Esophagus mucosa (tissue), 1 donor: ENCODE measurements at regions not wholly inside any gene's neighbourhood (a gene's known extent, or its start where the extent isn't known, plus 50 kb on each side); places are given as distances from the start of the nearest gene placed in this dataset.

Source experiments
- ATAC-seq: fragments of 200-7000 bp; cut with Tn5 transposase; one replicate; pipeline ENCODE4 v1.9.1; 2020
- donor health status: DM: yes; HTN: yes; CAD: no.

DNA sequence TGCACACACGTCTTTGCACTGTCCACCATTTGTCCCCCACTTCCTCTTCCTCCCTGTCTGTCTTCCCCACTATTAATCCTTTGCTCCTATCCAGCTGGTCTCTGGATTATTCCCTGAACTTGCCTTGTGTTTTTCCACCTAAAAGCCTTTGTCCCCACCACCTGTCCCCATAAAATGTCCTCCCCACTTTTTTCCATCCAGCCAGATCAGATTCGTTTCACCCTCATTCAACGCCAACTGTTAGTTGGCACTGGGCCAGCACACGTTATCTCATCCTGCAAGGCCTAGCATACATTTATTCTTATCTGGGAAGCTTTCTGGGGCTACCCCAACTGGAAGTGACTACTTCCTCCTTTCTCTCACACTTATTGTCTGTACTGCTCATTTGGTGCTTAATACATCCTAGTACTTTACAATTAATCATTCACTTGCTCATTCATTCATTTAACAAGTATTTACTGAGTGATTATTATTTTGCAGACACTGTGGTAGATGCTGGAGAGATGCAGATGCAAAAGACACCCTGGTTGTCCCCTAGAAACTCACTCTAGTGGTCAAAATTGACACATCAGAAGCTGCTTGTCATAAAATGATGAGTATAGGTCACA lies 96.2 kb downstream of the RASSF10 start:
- peak; percentile 29 for ATAC-seq

DNA sequence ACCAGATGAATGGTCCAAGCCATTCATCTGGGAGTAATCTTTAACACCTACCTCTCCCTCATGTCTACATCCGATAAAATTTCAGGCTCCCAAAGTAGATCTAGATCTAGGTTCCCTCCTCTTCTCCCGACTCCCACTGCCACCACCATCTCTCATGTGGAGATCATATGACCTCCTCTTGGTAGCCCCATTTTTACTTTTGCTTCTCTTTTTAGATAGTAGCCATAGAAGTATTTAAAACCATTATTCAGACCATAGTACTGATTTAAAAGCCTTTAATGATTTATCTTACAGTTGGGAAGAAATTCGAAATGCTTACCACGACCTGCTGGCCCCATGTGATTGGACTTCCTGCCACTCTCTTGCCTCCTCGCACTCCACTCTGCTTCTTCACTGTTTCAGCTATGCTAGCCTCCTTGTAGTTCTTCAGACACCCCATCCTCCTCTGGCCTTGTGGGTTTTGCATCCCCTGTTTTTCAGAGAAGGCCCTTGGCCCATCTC lies 98.5 kb downstream of the RASSF10 start:
- no peak for ATAC-seq

DNA sequence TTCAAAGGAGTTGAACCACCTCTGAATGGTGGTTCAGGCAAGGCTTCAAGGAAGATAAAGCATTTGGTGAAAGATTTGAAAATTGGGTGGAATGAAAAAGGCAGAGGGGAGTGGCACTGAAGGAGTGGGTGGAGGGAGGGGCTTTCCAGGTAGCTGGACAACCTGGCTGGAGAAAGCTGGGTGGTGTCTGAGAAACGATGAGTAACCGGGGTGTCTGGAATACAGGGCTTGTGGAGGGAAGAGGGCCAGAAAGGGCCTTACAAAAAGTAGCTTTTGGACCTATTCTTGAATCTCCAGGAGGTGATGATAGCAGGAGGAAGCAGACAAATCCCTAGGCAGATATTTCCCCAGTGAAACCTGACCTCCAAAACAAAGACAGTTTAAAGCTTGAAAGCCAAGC lies 99.3 kb downstream of the RASSF10 start:
- ATAC-seq, result peak; percentile 44

DNA sequence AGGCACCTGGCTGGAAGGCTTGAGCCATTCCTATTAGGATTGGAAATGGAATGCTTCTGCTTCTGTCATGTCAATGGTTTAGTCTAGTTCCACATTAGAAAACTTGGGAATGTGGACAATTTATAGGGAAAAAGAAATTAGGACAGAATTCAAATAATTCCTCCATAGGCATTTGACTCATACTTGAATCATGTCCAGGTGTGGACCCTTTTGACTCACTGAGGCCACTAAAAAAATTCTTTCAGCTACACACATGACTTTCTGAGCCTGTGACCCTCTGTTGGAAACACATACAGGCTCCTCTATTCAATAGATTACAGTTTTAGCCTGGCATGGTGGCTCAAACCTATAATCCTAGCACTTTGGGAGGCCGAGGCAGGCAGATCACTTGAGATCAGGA lies 100.5 kb downstream of the RASSF10 start:
- ATAC-seq, result no peak

DNA sequence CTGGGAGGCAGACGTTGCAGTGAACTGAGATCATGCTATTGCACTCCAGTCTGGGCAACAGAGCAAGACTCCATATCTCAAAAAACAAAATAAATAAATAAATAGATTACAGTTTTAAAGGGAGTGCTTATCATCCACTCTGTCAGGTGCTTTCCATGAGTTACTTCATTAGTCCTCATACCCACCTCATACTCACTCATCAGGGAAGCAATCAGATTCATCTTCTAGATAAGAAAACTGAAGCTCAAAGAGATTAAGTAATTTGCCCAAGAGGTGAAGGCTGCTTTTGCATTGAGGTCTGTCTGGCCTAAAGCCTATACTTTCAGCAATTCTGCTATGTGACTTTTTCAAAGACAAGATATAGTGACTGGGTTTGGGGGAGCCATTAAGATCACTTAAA lies 101.0 kb downstream of the RASSF10 start:
- no peak for ATAC-seq

DNA sequence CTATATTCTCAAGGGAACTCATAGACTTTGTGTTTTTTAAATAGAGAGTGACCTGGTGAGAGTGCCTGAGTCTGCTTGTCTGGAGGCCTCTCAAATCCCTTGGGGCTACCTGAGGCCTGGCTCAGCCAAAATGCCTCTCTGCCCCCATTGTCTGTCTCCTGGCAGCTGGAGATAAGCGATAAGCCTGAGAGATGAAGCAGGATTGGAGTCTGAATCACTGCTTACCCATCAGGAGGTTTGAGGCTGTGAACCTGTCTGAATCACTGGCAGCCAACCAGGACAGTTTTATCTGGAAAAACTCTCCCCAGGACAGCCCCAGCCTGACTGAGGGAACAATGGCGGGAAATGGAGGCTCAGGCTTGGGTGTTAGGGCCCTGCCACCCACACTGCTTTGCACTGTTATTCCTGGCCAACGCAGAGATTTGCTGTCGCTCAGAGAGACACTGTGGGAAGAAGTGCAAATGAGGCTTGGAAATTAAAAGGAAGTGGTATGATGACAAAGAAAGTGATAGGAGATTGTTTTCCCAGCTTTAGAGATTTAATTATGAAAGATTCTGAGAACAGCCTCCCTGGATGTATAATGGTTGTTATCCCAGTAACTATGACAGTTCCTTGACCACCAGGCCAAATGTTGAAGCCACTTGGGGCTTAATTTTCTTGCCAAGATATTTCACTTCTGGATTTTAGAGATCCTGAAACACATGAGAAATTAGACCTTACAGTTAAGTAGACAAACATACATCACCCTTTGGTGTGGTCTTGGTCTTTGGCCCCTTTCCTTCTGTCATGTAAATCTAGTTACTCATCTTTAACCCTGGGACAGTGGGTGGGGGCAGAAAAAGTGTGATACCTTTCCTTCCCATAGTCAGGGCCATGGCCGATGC lies 102.1 kb downstream of the RASSF10 start:
- peak; percentile 54 for ATAC-seq

DNA sequence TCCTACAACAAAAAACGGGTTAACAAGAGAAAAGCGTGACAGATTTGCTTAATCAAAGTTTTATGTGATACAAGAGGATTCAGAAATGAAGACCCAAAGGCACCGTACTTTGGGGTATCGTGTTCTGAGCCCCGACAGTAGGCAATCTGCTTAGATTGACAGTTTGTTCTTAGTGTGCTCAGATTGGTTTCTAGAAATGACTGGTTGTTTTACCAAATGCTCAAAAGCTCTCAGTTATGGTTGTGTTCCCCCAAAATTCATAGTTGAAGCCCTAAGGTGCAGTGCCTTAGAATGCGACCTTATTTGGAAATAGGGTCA lies 102.7 kb downstream of the RASSF10 start:
- no peak for ATAC-seq

DNA sequence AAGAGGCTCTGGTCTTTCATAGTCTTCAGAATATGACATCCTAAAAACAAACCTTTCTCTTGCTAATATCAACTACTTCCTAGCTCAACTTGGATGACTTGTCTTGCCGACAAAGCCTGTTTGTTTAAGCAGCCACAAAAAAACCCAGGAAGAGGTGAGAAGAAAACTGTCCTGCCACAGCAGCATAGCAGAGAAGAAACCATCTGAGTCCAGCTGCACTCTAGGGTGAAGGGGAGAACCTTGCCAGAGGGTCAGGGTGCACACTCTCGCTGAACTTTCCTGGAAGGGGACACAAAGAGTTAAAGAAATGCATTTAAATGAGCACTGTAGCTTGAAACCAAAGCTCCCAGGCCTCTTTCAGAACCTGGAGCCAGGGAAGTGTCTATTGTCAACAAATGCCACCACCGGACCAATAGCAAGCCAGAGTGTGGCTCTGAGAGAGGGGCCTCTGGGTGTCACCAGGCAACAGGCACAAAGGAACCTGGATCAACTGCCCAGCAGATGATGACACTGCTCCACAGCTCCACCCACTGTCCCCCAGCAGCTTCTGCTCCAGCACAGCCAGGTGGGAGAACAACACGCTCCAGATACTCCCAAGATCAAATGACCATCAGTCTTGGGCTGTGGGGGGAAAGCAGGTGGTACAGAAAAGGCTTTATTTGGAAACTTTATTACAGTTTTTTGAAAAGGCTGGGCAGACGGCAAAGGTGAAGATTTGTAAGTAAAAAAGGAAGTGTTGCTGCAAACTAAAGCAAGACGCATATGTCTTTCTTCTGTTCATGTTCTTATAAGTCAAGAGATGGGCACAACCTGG lies 105.7 kb downstream of the RASSF10 start:
- no peak for ATAC-seq

DNA sequence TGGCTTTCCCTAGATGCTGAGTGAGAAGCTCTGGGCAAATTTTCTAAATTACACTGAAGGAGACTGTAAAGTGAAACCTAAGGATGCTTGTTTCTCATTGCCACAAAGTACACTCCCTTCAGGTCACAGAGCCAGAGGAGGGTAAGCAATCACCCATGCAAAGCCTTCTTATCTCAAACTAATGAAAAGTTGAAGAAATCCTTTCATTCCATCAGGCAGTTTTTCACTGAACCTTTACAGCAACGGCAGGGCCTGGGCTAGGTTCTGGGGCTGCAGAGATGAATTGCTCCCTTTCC lies 106.2 kb downstream of the RASSF10 start:
- no peak for ATAC-seq

DNA sequence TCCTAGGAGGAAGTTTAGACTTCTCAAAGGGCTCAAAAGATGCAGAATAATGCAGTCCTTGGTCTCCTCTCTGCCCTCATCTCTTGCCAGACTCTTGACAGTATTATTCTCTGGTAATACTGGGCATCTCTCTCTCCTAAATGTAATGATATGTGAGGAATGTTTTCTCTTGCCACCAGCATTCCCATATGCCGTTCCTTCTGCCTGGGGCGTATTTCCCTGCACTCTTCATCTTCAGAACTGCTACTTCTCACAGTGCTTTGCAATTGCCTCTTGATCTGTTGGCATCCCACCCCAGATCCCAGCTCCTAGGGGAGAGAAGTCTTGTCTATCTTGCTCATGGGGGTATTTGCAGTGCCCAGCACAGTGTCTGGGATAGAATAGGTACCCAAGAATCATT lies 107.4 kb downstream of the RASSF10 start:
- no peak for ATAC-seq

DNA sequence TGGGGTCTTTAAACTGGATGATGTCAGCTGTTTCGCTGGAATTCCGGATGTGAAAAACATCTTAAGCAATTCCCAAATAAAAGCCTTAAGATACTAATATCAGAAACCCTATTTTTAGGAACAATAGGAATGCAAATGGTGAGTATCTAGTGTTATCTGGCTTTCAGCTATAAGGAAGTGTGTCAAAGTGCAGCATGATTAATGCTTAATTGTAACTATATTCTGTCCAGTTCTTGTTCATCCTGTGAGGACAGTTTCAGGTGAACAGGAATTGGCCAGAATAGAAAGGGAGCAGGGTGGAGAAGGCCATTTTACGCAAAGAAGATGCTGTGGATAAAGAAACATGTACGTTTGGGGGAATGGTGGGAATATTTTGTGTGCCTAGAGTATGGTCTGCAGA lies 108.2 kb downstream of the RASSF10 start:
- ATAC-seq, result peak; percentile 42

DNA sequence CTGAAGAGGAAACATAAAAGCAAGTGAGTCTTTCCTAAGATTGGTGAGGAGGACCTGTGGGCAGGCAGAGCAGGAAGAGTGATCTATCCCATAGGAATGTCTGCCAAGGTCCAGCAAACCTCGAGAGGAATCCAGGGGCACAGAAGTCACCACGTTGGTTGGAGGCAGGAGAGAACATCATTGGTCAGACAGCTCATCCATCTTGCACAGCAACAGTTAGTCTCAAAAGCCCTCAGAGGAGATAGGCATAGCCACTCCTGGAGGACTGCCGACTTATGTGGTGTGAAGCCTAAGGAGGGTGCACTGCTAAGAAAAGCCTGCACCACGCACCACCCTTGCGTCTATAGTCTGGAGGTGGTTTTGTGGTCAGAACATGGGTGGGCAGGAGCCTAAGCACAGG lies 109.1 kb downstream of the RASSF10 start:
- ATAC-seq, result no peak

DNA sequence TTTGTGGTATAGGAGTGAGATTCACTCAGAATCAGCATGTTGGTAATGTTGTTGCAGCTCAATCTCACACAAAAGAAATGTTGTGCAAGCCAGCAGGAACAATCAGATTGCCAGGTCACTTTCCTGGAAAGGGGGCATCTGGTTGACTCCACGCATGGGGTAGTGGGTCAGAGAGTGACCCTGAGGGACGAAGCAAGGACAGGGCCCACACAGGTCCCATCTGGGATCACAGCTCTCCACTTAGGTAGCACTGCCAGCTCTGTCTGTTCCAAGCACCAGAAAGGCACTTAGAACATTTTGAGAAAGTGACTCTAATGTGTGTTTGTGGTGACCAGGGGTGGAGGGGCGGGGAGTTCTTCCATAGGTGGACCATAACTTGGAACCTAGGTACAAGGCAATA lies 109.5 kb downstream of the RASSF10 start:
- no peak for ATAC-seq

DNA sequence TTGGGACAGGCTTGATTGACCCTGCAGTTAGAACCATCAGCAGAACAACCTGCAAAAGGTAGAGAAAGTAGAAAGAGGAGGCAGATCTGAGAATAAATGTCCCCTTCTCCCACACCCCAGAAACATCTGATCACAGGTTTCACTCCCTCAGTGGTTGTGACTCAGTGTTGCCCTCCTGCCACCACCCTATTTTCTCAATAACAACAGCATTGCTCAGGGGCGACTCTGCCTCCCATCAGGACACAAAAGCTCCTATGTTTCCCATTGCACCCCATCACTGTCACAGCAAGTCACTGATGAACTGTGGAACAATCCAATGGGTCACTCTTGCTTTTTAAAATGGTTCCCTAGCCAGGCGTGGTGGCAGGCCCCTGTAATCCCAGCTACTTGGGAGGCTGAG lies 110.2 kb downstream of the RASSF10 start:
- peak; percentile 35 for ATAC-seq

DNA sequence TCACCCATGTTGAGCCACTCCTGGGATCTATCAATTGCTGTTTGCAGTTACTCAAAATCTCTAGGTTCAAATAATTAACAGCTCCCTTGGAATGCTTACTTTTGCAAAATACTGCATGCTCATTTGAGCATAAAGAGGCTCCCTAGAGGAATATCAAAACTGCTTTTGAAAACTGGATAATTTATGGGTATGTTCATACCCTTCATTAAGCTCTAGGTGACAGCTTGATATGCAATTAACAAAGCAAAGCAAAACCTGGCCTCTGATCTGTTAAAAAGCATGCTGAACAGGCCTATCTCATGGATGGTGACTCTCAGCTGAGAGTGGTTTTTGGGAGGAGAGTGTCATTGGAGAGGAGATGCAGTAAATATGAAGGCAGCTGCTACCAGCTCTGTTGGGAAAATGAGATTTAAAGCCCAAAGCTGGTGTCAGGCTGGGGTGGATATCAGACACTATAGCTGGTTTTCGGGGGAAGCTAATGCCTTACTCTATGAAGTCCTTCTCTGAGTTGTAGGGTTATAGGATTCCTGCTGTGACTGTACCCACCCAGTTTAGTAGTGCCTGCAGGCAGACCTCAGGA lies 110.9 kb downstream of the RASSF10 start:
- ATAC-seq, result peak; percentile 63

DNA sequence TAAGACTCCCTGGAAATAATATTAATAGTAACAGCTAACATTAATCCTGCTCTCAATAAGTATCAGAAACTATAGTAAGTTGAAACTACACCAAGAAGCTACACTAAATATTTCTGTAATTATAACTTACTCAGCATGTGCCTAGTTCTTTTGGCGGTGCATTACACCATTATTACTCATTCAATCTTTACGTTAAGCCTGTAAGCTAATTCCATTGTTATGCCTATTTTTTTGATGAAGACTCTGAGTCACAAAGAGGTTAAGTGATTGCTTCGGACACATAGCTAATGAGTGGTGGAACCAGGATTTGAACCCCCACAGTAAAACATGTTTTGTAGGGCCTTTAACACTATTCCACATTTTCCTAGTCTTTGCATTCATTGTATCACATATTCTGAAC lies 111.6 kb downstream of the RASSF10 start:
- peak; percentile 89 for ATAC-seq

DNA sequence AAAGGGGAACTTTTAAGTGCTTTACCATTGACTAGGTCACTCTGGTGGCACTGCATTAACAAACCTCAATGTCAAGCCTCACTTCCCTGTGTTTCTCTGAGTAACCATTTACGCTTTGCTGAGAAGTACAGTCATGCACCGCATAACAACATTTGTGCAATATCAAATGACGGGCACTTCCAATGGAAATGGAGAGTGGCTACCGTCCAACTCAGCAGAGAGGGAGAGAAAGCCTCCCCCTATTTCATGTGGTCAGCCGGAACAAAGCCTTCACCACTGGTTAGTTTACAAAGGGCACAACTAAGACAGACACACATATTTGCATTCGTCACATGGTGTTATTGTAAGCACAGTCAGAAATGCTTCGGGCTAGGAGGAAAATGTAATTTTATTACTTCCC lies 117.3 kb downstream of the RASSF10 start:
- peak; percentile 77 for ATAC-seq

DNA sequence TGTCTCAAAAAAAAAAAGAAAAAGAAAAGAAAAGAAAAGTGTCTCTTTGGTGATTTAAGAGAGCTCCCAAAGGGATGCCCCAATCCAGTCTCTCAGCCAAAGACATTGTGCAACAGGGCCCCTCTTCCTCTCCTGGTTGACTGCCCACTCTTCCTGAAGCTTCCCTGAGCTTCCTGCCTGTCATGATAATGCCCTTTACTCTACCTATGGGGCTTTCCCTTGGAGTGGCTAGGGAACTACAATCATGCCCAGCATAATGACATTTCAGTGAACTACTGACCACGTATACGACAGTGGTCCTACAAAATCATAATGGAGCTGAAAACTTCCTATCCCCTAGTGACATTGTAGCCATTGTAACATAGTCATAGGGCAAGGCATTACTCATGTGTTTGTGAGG lies 118.0 kb downstream of the RASSF10 start:
- ATAC-seq, result no peak

DNA sequence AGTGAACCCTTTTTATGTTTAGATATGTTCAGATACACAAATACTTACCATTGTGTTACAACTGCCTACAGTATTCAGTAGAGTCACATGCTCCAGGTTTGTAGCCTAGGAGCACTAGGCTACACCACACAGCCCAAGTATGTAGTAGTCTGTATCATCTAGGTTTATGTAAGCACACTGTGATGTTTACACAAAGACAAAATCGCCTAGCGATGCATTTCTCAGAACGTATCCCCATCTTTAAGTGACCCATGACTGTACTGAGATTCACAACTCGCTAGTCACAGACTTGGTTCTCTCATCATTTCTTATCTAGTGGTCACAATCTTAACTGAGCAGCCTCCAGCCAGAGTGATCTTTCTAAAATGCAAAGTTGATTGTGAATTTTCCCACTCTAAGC lies 119.2 kb downstream of the RASSF10 start:
- no peak for ATAC-seq

DNA sequence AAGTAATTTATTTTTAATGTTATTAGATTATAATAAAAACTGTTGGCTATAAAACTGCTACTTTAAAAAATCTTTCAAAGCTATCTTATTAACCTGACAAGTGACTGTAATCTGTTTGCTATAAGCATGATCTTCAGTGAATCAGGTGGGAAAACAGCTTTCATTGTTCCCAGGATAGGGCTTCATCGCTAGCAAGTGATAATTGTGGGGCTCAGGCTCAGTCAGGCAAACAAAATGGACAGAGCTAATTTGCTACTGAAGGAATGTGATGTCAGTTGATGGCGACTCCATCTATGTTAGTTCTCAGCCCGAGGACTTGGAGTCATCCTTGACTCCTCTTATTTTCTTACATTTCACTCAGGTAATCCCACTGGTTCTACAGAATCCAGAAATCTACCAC lies 125.0 kb downstream of the RASSF10 start:
- no peak for ATAC-seq

DNA sequence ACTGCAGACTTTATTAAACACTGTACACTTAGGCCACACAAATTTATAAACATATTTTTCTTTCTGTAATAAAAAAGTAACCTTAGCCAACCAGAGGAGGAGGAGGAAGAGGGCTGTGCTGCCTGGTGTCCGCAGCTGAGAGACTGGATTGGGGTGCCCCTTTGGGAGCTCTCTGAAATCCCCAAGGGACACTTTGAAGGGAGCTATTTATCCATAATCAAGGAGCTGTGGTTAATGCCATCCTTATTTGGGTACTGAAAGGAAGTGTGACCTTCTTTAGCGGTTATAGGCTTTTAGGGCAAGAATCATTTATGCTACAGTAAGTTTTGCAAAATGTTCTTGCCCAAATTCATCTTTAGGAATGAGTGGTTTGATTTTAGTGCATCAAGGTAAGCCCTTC lies 125.8 kb downstream of the RASSF10 start:
- no peak for ATAC-seq

DNA sequence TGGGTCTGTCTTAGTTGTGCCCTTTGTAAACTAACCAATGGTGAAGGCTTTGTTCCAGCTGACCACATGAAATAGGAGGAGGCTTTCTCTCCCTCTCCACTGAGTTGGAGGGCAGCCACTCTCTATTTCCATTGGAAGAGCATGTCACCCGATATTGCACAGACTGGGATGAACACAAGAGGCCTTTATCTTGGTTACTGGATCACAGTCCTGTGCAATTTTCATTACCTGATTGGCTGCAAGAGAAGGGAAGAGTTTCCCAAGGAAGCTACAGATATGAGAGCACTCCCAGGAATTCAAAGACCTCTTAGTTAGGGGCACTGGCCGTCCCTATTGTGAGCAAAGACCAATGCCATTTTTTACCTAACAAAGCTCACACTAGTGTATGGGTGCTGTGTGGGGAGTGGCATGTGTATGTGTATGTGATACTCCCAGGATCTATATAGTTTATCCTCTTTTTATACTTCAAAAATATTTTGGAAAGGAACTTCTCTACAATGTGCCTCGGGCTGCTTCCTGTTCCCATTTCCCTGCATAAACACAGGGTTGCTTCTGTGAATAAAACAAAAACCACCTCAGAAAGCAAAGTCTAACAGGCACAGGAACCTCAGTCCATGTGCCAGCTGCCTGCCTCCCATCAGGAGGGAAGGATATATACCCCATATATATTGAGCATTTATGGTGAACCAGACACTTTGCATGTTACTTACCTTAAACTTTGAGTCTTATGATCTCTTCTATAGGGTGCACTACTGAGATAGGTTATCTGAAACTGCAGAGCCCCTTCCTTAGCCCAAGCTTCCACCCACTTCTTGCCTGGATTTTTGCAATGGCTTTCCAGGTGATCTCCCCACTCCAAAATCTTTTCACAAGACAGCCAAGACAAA lies 126.5 kb downstream of the RASSF10 start:
- ATAC-seq, result no peak

DNA sequence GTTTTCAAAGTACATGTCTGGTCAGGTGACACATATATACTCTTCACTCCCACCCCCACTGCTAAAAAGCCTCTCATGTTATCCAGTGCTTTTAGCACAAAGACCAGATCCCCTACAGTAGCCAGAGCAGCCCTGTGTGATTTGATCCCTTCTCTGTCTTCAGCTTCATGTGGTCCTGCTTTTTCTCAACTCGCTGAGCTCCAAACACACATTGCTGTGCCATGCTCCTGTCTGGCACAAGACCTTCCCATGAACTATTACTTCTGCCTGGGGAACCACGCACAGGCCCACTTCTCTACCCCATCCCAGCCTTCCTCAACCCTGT lies 127.1 kb downstream of the RASSF10 start:
- no peak for ATAC-seq
